ENCODE measurements at regions not wholly inside any gene's neighbourhood (a gene's known extent, or its start where the extent isn't known, plus 50 kb on each side); places are given as distances from the start of the nearest gene placed in this dataset.

DNA sequence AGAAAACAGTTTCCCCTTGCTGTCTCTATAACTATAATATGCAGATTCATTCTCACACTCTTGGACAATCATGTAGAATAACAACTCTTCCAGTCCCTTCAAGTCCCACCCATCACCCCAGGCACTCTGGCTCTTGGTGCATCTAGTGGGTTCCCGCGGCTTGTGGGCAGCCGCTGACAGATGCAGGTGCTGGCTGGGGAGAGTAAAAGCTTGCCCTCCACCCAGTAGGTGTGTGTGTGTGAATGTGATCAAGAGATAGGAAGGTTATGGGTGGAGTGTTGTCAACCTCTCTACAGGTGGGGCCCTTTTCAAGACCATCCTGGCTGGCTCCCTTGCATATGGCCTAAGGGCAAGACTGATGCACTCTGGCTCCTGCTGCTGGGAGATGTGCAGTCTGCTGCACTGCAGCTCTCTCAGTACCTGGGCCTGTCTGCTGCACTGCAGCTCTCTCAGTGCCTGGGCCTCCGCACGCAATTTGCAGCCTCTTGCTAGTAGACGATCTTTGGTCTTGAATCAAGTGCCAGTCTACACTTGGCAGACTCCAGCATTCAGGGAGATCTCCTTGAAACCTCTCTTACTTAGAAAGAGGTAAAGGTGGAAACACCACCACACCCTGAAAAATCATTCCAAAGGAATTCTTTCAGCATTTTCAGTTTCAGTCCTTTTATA, 189.7 kb upstream of the GDNF start:
- no peak for DNase-seq

DNA sequence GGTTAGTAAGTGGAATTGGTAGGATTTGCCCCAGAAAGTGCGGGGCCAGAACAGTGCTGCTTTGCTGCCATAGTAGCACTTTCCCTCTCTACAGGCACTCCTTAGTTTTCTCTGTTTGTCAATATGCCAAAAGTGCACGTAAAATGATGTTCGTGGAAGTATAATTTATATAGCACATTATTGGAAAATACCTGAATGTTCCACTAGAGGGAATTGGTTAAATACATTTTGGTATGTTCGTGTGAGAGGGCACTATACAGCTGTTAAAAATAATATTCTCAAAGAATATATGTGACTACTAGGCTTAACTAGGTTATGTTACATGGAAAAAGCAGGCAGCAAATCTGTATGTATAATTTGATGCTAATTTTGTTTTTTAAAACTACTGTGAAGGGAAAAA, 184.0 kb upstream of the GDNF start:
- no peak for DNase-seq

DNA sequence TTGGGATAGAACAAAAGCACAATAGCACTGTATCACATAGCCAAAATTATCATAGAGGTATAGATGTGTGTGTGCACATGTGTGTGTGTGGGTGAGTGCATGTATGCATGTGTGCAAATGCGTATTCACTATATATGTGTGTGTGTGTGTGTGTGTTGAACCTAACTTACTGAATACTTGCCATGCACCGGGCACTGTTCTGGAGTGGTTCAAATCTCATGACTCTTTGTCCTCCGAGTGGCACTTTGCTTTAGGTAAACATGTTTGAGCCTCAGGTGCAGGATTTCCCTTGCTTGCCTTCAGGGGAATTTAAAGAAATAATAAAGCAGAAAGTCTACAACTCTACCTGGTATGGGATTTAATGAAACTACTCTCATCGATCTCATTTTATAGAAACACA, 183.5 kb upstream of the GDNF start:
- DNase-seq = no peak

DNA sequence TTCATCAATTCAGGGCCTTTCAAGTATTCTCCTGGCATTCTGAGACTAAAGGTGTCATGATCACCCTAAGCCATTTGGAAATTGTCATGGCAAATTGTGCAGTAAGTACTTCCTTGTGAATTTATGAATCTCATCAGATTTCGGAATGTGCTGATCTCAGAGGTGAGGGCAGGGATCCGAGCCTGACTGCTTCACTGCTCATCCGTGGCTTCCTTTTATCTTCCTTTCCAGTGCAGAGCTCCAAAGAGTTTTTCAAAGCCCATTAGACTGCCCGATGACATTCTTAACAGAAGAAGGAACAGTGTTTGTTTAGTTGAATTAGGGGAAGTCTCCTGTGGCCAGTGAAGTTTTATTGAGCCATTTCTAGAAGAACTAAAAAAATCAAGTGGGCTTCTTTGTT, 182.8 kb upstream of the GDNF start:
- DNase-seq = no peak

DNA sequence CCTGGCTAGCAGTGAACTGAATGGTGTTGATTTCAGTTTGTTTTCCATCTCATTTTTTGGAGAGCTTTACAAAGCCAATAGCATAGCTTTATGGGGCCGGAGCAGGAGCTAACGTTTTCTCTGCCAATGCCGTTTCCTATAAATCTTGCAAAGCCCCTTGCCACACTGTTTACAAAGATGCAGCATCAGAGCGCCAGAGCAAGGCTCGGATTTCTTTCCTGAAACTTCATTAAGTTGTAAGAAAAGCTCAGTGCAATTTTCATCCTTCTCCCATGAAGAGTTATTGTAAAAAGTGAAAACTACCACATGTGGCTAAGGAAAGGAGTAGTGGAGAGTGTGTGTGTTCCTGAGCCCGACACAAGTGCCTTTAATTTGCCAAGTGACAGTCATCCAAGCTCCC, 178.2 kb upstream of the GDNF start:
- DNase-seq = no peak

DNA sequence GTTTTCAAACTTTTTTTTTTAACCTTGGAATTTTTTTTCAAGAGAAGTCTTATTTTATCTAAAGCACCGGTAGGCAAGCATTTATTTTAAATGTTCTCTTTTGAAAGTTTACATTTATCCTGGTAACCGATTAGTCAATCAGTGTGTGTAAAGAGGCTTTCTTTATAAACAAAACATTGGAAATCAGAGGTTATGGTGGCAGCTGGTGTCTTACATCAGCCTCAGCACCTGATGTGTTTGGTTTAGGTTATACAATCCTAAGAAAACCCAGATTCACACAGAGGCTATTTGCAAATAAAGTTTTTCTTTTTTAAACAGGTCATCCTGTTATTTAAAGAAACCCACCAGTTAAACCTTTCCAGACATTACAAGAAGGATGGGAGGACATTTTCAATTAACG, 173.3 kb upstream of the GDNF start:
- no peak for DNase-seq

DNA sequence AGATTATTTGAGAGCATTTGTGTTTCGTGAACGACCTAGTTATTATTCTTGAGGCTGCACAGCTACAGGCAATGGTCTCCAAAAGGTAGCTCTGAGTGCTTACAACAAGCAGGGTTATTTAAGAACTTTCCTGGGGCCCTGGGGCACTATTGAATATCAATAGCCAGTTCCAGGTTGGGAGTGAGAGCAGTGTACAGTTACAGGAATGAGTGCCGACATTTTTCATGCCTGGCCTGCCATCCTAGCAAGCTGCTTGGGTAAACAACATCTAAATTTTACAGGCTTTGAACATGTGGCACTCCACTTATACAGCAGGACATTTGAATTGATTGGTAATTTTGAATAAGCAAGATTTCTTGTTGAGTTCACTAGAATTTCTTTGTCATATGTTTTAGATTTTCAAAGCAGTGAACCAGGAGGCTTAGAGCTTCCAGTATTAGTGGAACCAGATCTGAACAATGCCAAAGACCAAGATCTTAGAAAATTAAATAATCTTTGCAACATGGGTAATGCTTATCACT, 171.9 kb upstream of the GDNF start:
- no peak for DNase-seq

DNA sequence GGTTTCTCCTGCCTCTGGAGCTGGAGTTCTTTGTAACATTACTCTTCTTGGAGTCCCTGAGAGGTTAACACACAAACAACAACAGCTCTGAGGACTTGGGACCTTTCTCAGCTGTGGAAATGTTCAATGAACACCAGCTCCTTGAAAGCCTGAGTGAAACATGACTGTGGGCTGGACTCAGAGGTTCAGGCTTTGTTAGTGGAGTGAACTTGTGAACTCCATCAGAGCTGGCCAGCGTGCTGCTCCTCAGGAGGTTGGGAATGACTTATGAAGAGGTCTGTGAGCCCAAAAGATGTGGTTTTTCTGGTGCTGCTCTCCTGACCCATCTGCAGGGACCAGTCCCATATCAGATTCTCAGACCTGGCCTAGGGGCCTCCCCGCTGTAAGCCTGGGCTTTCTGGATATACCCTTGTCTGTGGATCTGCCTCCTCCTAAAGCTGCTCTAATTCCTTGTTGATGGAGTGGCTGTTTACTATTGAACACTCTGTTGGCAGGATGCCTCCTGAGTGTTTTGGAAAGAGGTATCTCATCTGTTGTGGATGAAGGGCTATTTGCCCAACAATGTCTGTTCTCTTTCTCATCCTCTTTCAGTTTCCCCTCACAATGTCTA, 170.0 kb upstream of the GDNF start:
- no peak for DNase-seq

DNA sequence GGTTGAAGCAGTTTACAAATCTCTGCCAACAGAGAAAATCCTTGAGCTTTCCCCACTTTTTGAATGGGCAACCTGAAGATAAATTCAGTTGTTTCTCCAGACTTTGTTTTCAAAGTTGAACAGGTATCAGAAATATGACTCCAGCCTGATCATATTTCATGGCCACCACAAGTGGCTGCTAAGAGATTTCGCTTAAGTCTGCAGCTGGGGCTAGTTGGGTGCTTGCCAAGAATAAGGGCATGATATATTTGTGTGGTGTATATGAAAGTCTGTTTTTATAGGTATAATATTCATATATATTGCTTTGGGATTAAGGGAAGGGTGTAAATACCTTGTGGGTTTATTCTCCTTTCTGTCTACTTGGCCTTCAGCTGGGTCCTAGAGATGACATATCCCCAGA, 168.4 kb upstream of the GDNF start:
- DNase-seq = no peak

DNA sequence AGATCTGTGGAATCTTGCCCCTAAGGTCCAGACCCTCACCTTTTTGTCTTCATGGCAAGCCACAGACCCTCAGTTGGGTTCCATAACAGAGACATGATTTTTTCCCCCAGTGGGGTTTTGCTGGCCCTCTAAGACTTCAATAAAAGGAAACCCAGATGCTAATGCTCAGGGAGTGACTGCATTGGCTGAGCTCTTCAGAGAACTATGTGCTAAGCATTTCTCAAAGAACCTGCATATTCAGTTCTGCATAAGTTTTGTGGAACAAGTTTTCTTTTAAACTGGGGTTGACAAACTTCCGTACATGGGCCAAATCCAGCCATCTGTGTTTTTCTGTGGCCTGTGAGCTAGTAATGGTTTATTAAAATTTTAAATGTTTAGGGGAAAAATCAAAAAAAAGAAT, 159.8 kb upstream of the GDNF start:
- DNase-seq = no peak

DNA sequence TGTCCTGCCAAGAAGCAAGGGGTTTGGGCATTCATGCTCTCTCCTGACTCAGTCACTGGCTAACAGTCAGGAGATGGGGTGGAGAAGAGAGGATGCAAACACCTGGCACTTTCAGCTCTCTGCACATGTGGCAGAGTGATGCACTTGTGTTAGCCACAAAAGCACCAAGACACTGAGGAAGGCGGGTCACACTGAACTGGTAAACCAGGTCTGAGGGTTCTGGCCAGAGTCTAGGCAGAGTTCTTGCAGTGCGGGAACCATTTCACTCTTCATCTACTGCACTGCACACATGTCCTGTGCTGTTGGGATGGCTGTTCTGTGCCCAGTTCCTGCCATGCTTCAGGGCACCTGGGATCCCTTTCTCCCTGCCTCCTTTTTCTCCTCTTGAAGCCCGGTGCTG, 157.1 kb upstream of the GDNF start:
- no peak for DNase-seq

DNA sequence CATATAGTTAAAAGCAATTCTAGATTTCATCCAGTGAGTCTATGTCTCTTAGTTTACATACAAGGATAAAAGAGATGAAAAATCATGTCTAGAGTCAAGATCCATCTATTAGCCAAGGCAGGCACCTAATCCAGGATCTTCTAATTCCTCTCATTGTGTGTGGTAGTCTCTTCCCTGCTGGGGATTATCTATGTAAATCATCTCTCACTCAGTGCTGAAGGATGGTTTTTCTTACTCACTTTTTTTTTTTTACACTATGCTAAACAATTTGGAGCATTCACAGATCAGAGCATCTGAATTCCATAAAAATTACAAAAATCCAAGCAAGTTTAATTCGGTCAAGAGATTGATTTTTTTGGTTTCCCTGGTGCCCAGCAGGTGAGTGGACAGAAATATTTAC, 154.9 kb upstream of the GDNF start:
- DNase-seq = no peak

DNA sequence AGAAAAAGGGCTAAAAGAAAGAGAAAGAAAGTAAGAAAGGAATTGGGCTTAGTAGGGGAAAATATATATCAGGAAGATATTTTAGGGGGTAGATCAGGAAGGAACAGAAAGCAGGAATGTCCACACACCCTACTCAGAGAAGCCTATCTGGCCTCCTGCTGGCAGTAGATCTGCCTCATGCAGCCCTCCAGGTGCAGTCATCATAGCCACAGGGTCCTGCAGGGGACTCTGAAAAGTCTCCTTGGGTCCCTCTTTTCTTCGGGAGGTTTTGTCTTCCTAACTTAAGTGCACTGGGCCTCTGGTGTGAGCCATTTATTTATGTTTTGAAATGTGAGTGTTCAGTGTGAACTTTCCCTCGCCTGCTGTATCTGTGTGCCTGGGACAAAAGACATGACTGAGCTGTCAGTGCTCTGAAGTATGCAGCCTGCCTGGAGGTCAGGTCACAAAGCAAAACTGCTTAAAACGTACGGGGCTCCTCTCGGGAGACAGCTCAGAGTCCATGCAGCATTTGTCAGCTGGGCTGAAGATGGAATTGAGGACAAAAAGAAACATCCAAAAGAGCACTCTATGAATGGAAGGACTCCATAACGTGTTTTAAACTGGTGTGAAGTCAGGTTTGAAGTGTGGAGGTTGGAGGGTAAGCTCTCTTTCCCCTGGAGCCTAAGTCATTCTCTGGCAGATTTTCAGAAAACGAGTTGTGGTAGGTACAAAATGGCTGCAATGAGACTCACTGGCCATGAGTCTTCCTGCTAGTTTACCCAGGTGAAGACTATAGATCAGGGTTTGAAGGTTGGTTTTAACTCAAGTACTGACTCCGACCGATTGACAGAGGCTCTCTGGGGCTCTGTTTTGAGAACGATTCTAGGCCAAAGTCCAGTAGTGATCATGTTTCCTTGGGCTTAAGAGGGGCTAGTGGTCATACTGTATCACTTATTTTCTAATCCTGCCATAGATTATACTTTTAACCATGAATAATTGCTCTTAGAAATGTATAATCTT, 151.8 kb upstream of the GDNF start:
- DNase-seq = no peak

DNA sequence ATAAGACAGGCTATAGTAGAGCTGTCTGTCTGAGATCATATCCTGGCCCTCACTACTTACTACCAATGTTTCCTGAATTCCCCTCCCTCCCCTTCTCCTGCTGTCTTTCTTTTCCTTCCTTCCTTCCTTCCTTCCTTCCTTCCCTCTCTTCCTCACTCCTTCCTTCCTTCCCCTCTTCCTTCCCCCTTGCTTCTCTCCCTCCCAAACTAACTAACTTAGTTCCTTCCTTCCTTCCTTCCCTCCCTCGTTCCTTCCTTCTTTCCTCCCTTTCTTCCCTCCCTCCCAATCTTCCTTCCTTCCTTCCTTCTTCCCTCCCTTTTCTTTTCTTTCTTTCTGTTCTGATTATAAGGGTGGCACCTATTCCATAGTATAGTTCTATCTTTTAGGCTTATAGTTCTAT, 150.0 kb upstream of the GDNF start:
- no peak for DNase-seq

DNA sequence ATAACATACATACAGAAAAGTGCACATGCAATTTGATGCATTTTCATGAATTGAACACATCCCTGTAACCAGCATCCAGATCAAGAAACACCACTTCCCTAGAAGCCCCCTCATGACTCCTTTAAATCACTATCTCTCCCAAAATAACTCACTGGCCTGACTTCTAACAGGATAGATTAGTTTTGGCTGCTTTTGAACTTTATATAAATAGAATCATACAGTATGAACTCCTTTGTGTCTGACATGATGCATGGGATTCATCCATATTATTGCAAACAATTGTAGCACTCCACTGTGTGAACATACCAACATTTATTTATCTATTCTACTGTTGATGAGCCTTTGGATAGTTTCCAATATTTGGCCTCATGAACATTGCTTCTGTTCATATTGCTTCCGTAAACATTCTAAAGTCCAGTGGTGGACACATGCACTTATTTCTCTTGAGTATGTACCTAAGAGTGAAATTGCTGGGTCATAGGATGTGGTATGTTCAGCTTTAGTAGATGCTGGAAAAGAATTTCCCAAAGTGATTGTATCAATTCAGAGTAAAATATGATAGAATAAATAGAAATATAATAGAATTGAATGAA, 148.7 kb upstream of the GDNF start:
- DNase-seq = no peak

DNA sequence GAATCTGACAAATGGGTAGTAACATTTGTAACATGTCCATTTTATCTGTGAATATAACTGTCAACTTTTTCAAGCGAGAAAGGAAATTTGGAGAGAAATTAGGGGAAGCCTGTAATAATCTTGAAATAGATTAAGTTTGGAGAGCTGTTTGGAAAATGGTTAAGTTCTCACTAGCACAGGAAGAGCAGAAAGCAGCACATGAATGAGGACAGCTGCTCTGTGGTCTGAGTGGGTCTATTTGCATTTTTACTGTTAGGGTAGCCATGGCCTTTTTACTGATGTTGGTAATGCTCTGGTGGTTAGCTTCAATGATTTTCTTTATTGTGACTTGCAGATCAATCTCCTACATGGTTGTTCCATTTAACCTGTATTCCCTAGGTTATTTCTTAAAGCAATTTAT, 144.5 kb upstream of the GDNF start:
- DNase-seq = no peak

DNA sequence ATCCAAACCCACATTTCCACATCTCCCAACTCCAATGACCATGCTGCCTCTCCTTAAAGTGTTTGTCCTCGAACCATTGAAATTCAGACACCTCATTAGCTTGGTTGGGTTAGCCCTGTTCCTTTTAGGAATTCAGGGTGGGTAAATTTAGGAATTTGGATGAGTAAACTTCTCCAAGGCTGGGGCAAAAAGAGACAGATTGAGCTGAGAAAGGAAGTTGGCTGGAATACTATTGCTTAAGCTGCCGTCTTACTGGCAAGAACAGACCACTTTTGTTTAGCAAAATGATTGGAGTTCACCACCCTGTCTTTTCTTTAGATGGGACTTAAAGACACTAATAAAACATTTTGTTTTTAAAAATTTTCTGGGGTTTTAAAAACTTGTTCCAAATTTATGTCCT, 143.6 kb upstream of the GDNF start:
- DNase-seq = no peak

DNA sequence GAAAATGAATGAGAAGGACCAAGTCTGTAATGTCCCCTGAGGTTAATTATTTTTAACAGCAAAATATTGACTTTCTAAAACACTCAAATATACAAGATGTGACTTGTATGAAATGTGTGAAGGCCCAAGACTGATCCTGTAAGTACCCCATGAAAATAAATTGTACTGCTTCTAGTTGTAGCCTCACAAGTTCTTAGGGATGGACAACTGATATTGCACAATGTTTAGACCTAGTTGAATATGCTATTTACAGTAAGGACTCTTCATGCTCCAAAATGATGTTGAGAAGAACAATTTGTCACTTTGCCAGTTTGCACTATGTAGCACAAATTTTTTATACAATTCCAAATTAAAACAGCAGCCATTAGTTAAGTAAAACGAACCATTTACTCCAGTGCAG, 139.7 kb upstream of the GDNF start:
- no peak for DNase-seq

DNA sequence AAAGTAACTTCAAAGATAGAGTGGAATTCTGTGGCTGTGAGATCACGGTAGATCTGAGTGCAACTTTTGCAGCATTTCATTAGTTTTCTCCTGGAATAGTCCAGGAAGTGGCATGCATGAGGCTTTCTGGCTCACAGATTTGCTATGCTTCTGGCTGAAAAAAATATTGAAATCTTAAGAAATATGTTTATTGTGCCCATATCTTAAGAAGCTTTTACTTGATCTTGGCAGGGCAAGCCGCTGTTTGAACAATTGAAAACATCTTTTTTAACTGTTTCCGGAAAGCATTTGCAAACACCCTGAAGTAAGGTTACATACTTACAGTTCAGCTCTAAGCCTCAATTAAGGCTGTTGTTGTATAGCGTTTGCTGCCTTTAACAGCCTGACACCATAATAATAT, 135.7 kb upstream of the GDNF start:
- DNase-seq = no peak

DNA sequence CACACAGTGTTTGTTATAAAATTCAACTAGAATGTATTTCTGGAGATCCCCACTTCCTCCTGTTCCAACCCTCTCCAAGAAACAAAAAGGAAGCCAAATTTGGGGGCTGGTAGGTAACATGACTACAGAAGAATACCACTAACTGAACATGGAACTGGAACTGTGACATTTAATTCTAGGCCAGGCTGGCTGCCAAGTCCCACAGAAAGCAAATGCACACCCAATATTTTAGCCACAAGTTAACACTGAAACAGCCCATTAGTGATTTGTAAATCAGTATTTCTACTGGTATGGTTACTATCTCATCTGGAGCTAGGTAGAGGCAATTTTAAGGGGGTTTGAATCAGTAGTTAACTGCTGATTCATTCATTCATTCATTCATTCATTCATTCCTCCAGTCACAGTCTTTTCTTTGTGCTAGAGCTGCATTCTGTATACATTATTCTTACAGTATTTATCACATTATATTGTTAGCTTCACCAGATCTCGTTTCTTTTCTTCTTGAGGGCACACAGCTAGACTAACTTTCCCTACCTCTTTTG, 131.7 kb upstream of the GDNF start:
- DNase-seq = no peak

DNA sequence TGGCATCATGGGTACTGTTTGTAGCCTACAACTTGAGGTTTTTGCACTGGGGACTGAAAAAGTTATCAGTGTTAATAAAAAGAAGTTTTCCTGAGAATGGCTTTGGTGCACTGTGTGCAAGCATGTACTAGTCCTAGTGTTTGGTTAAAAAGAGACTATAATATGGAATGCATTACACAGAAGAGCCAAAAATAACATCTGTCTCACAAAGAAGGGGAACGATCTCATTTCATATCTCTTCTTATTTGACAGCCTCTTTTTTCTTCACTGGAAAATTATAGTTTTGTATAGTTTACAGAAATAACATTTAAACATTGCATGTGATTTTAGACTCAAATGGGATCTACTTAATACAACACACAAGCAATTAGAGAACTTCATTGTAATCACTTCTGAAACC, 127.0 kb upstream of the GDNF start:
- no peak for DNase-seq

DNA sequence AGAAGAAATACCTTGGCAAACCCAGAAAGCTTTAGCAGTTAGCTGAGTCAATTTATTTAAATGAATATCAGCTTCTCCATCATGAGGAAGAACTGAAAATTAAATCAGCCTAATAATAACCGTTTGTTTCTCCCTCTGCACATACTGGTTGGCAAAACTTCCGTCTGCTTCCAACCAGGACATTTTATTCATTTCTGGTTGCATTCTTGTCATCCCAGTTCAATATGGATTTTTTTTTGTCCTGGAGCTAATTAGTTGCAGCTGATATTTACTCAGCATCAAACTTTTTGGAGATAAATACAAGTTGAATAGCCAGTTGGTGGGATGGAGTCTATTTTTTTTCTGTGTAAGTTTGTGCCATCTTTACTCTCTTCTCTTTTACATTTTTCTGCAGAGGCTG, 126.5 kb upstream of the GDNF start:
- no peak for DNase-seq

DNA sequence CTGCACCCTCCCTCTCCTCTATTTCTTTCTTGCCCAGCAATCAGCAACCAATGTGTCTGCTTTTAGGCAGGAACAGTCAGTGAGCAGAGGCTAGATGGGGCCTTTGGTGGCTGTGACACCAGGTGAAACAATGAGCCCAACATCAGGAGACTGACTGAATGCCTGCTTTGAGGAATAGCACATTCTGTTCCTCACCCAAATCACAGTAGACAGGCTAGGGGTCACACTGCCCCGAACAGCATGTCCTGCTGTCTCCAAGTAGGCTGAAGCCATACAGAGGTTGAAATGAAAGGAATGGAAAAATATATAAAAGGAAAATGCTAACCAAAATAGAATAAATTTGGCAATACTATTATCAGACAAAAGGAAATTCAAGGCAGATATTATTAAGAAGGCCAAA, 122.5 kb upstream of the GDNF start:
- DNase-seq = no peak
